KMS-11 (cell line): ENCODE measurements at regions not wholly inside any gene's neighbourhood (a gene's known extent, or its start where the extent isn't known, plus 50 kb on each side); places are given as distances from the start of the nearest gene placed in this dataset.

Experiments used
- H2AFZ ChIP-seq: fragments of 200-600 bp; sonication (generic); 2 replicates; pipeline ENCODE4 v1.6.1; 2016; ENCODE audit warnings: antibody characterized with exemption, mixed run types, low read depth
- H3K27ac ChIP-seq: fragments of 200-600 bp; sonication (generic); 2 replicates; pipeline ENCODE4 v1.6.1; 2016; ENCODE audit warnings: mild to moderate bottlenecking, mixed run types
- H3K27me3 ChIP-seq: fragments of 200-600 bp; sonication (generic); 2 replicates; pipeline ENCODE4 v1.6.1; 2017; ENCODE audit warnings: mild to moderate bottlenecking, low read depth, mixed run types, moderate library complexity; ENCODE audit not compliant: insufficient read depth
- H3K36me3 ChIP-seq: fragments of 200-600 bp; sonication (generic); 2 replicates; pipeline ENCODE4 v1.6.1; 2017; ENCODE audit warnings: mild to moderate bottlenecking, mixed run types; ENCODE audit not compliant: insufficient read depth
- H3K4me1 ChIP-seq: fragments of 200-600 bp; sonication (generic); 2 replicates; pipeline ENCODE4 v1.6.1; 2016; ENCODE audit warnings: mild to moderate bottlenecking, low read depth, mixed run types; ENCODE audit not compliant: poor library complexity, severe bottlenecking
- H3K4me2 ChIP-seq: fragments of 200-600 bp; sonication (generic); 2 replicates; pipeline ENCODE4 v1.7.0; 2016; ENCODE audit warnings: mild to moderate bottlenecking, mixed run types
- H3K4me3 ChIP-seq: fragments of 200-600 bp; sonication (generic); IDR thresholded peaks from 2 replicates; pipeline ENCODE4 v1.6.1; 2017; ENCODE audit warnings: low read depth, low read length, mixed read lengths; ENCODE audit not compliant: insufficient read depth
- H3K79me2 ChIP-seq: fragments of 200-600 bp; sonication (generic); 2 replicates; pipeline ENCODE4 v1.6.1; 2016; ENCODE audit warnings: low read depth, mixed run types; ENCODE audit not compliant: insufficient read depth
- H3K9ac ChIP-seq: fragments of 200-600 bp; sonication (generic); 2 replicates; pipeline ENCODE4 v1.6.1; 2016; ENCODE audit warnings: mild to moderate bottlenecking, mixed run types
- H4K20me1 ChIP-seq: fragments of 200-600 bp; sonication (generic); 2 replicates; pipeline ENCODE4 v1.6.1; 2016; ENCODE audit warnings: mild to moderate bottlenecking, mixed run types; ENCODE audit not compliant: insufficient read depth
- TF ChIP-seq, protein P1 (sequence below): fragments of 200-600 bp; sonication (generic); conservative IDR thresholded peaks from 2 replicates; pipeline ENCODE4 v1.6.1; 2017; ENCODE audit warnings: low read depth, mild to moderate bottlenecking, antibody characterized with exemption, low read length, moderate library complexity, mixed read lengths

DNA sequence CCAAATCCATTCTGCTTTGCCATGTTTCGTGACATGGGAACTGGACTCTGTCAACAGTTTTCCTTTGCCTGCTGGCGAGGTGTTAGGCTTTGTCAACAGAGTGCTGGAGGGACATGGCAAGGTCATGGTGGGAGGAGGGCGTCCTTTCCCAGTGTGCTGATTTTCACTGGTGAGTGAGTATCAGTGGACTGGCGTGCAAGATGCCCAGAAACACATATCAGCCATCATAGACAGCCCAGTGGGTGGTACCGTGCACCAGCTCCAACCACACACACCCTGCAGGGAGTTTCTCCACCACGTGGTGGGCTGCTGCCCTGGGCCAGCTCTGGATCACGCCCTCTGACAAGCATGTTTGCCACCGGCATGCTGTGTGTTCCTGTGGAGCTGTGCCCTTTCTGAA, 50.0 kb upstream of the ABL1 start:
- Histone ChIP-seq H3K27me3 (no peaks in the 10 kb centered on the region), H3K27ac (no peak overlapping the region), H3K36me3 (no peaks in the 10 kb centered on the region), H3K9ac (no peak overlapping the region), H4K20me1 (no peaks in the 10 kb centered on the region), H3K4me3 (no peak overlapping the region), H3K79me2 (no peaks in the 10 kb centered on the region), H3K4me1 (no peaks in the 10 kb centered on the region), H3K4me2 (no peak overlapping the region), H2AFZ (no peak overlapping the region)
- TF ChIP-seq, protein P1, sequence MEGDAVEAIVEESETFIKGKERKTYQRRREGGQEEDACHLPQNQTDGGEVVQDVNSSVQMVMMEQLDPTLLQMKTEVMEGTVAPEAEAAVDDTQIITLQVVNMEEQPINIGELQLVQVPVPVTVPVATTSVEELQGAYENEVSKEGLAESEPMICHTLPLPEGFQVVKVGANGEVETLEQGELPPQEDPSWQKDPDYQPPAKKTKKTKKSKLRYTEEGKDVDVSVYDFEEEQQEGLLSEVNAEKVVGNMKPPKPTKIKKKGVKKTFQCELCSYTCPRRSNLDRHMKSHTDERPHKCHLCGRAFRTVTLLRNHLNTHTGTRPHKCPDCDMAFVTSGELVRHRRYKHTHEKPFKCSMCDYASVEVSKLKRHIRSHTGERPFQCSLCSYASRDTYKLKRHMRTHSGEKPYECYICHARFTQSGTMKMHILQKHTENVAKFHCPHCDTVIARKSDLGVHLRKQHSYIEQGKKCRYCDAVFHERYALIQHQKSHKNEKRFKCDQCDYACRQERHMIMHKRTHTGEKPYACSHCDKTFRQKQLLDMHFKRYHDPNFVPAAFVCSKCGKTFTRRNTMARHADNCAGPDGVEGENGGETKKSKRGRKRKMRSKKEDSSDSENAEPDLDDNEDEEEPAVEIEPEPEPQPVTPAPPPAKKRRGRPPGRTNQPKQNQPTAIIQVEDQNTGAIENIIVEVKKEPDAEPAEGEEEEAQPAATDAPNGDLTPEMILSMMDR: no peak
